ENCODE measurements at regions not wholly inside any gene's neighbourhood (a gene's known extent, or its start where the extent isn't known, plus 50 kb on each side); places are given as distances from the start of the nearest gene placed in this dataset.

DNA sequence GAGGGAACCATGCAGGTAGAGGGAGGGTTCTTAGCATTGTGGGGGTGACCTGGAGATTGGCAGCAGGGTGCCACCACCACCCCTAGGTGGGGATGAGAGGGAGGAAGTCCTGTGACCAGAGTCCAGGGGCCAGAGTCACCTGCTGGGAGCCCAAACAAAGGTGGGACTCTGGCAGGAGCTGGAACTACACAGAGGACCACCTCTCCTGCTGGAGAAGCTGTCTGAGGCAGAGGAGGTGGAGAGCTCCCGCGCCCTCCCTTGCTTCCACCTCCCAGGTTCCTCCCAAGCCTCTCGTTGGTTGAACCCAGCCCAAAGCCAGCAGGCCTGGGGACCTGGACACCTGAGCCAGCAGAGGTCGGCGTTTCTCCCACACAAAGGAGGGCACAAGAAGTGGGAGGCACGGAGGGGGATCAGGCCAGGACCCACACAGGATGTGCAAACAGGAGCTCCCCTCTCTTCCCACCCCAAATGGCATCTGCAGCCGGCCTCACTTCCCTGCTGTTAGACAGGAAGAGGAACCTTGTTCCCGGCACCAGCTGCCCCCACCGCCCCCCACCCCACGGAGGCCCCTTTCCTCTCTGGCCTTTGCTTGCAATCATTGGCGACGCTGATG, 154.6 kb downstream of the SEC14L1 start:
- ATAC-seq (no peak), DNase-seq (ENCODE audit: low spot score) (no peak)
- Mint-ChIP-seq H3K4me1 (peaks cover 7% of the 10 kb centered on the region; the same call in 1 of the 2 replicates), H3K36me3 (peaks cover 24% of the 10 kb centered on the region), H3K4me3 (no peak overlapping the region), H3K27ac (no peak overlapping the region; the same call in 1 of the 2 replicates), H3K9me3 (peaks cover 20% of the 10 kb centered on the region), H3K27me3 (ENCODE audit: low read depth) (no peaks in the 10 kb centered on the region)
- CTCF ChIA-PET, result interaction anchor here (0.7 kb wide), 1 partner anchor 137 kb away, joined by 3 read pairs; no protein-coding TSS in a partner anchor
- TF ChIP-seq ZNF423 (CRISPR knock-in tag; IDR thresholded peaks at IDR 0.05) (0 out of 2 replicates have a peak, but pooled peaks have one; percentile 43), SP1 (CRISPR knock-in tag; conservative IDR thresholded peaks at IDR 0.05) (no peak), ZBTB21 (CRISPR knock-in tag; IDR thresholded peaks at IDR 0.05; ENCODE audit: borderline replicate concordance) (no peak)
- POLR2A ChIA-PET, result no interaction called here

DNA sequence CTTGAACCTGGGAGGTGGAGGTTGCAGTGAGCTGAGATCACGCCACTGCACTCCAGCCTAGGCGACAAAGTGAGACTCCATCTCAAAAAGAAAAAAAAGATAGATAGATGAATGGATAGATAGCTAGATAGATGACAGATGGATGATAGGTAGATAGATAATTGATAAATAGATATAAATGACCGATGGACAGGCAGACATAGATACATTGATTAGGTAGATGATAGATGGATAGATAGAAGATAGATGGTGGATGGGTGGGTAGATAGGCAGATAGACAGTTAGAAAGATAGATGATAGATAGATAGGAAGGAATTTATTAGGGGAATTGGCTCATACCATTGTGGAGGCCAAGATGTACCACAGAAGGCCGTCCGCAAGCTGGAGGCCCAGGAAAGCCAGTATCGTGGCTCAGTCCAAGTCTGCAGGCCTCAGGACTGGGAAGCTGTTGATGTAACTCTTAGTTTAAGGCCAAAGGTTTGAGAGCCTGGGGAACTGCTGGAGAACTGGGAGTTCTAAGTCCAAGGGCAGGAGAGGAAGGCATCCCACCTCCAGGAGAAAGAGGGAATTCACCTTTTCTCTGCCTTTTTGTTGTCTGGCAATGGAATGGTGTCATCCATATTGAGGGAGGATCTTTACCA, 156.1 kb downstream of the SEC14L1 start:
- POLR2A ChIA-PET, result no interaction called here
- H3K36me3 Mint-ChIP-seq, result peaks cover 23% of the 10 kb centered on the region
- ATAC-seq (no peak), DNase-seq (ENCODE audit: low spot score) (no peak)
- H3K4me1 Mint-ChIP-seq, result peaks cover 7% of the 10 kb centered on the region; the same call in 1 of the 2 replicates
- H3K9me3 Mint-ChIP-seq, result peaks cover 20% of the 10 kb centered on the region
- CTCF ChIA-PET, result no interaction called here
- no peak for TF ChIP-seq GABPB1 (CRISPR knock-in tag; IDR thresholded peaks at IDR 0.05)
- TF ChIP-seq SMAD4 (CRISPR knock-in tag; IDR thresholded peaks at IDR 0.05), result no peak
- TF ChIP-seq CBFB (CRISPR knock-in tag; IDR thresholded peaks at IDR 0.05; ENCODE audit: low read depth), result no peak
- TF ChIP-seq NFATC4 (CRISPR knock-in tag; IDR thresholded peaks at IDR 0.05), result no peak
- no peak for TF ChIP-seq IRF2 (CRISPR knock-in tag; IDR thresholded peaks at IDR 0.05; ENCODE audit: borderline replicate concordance, low read depth)
- TF ChIP-seq JUN (CRISPR knock-in tag; IDR thresholded peaks at IDR 0.05), result no peak
- TF ChIP-seq, protein P1, sequence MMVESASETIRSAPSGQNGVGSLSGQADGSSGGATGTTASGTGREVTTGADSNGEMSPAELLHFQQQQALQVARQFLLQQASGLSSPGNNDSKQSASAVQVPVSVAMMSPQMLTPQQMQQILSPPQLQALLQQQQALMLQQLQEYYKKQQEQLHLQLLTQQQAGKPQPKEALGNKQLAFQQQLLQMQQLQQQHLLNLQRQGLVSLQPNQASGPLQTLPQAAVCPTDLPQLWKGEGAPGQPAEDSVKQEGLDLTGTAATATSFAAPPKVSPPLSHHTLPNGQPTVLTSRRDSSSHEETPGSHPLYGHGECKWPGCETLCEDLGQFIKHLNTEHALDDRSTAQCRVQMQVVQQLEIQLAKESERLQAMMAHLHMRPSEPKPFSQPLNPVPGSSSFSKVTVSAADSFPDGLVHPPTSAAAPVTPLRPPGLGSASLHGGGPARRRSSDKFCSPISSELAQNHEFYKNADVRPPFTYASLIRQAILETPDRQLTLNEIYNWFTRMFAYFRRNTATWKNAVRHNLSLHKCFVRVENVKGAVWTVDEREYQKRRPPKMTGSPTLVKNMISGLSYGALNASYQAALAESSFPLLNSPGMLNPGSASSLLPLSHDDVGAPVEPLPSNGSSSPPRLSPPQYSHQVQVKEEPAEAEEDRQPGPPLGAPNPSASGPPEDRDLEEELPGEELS (CRISPR knock-in tag; IDR thresholded peaks at IDR 0.05), result no peak
- no peak for TF ChIP-seq ZNF671 (CRISPR knock-in tag; IDR thresholded peaks at IDR 0.05)
- TF ChIP-seq TCF7 (CRISPR knock-in tag; IDR thresholded peaks at IDR 0.05; ENCODE audit: low read depth), result no peak
- TF ChIP-seq MLX (CRISPR knock-in tag; IDR thresholded peaks at IDR 0.05), result no peak
- TF ChIP-seq SP1 (CRISPR knock-in tag; conservative IDR thresholded peaks at IDR 0.05), result no peak
- no peak for TF ChIP-seq HMGA2 (CRISPR knock-in tag; IDR thresholded peaks at IDR 0.05)
- no peak overlapping the region for H3K4me3 Mint-ChIP-seq
- no peak overlapping the region for H3K27ac Mint-ChIP-seq
- no peaks in the 10 kb centered on the region for H3K27me3 Mint-ChIP-seq (ENCODE audit: low read depth)

DNA sequence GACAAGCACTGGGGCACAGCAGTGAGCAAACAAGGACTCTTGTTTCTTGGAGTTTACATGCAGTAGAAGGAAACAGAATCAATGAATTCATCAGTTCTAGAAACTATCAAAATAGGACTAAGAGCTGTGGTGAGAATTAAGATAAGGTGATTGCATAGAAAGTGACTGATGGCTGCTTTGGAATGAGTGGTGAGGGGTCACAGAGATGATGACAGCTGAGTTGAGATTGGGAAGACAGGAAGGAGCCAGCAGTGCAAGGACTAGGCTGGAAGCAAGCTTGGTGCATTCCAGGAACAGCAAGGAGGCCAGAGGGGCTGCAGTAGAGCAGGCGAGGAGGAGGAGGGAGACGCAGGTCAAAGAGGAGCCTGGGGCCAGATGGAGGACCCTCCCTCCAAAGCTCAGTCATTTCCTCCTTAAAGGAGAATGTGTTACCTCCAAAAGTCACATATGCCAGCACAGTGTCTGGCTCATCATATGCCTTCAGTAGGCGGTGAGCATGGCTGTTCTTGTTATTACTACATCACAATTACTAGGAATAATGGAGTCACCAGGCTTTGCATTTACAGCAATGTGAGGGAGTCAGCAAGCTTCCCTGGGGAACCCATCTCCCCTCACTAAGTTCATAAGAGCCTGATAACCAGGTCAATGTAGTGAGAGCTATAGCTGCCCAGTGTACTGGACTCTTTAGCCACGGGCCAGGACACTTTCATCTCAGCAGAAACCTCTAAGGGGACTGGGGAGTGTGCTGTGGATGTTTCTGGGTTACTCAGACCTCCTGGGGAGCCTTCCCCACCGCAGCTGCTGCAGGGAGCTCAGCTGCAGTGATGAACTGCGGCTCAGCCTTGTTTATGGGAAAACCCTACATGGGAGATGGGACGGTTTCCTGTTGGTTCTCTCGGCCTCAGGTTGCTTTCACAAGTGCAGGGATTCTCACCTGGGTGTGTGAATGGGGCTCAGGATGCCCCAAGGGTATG, 157.2 kb downstream of the SEC14L1 start:
- ATAC-seq (no peak), DNase-seq (ENCODE audit: low spot score) (no peak)
- no peak for TF ChIP-seq ZNF263 (CRISPR knock-in tag; IDR thresholded peaks at IDR 0.05; ENCODE audit: low read depth)
- TF ChIP-seq JAZF1 (CRISPR knock-in tag; IDR thresholded peaks at IDR 0.05), result no peak
- TF ChIP-seq FOXP1 (CRISPR knock-in tag; IDR thresholded peaks at IDR 0.05; ENCODE audit: borderline replicate concordance), result no peak
- no peak for TF ChIP-seq TP53 (CRISPR knock-in tag; IDR thresholded peaks at IDR 0.05)
- TF ChIP-seq, protein P2, sequence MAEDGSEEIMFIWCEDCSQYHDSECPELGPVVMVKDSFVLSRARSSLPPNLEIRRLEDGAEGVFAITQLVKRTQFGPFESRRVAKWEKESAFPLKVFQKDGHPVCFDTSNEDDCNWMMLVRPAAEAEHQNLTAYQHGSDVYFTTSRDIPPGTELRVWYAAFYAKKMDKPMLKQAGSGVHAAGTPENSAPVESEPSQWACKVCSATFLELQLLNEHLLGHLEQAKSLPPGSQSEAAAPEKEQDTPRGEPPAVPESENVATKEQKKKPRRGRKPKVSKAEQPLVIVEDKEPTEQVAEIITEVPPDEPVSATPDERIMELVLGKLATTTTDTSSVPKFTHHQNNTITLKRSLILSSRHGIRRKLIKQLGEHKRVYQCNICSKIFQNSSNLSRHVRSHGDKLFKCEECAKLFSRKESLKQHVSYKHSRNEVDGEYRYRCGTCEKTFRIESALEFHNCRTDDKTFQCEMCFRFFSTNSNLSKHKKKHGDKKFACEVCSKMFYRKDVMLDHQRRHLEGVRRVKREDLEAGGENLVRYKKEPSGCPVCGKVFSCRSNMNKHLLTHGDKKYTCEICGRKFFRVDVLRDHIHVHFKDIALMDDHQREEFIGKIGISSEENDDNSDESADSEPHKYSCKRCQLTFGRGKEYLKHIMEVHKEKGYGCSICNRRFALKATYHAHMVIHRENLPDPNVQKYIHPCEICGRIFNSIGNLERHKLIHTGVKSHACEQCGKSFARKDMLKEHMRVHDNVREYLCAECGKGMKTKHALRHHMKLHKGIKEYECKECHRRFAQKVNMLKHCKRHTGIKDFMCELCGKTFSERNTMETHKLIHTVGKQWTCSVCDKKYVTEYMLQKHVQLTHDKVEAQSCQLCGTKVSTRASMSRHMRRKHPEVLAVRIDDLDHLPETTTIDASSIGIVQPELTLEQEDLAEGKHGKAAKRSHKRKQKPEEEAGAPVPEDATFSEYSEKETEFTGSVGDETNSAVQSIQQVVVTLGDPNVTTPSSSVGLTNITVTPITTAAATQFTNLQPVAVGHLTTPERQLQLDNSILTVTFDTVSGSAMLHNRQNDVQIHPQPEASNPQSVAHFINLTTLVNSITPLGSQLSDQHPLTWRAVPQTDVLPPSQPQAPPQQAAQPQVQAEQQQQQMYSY (CRISPR knock-in tag; IDR thresholded peaks at IDR 0.05), result no peak
- no peak for TF ChIP-seq TCF7 (CRISPR knock-in tag; IDR thresholded peaks at IDR 0.05; ENCODE audit: low read depth)
- H3K27ac Mint-ChIP-seq, result no peak overlapping the region
- no peak overlapping the region for H3K4me3 Mint-ChIP-seq
- H3K27me3 Mint-ChIP-seq (ENCODE audit: low read depth), result no peaks in the 10 kb centered on the region
- peaks cover 20% of the 10 kb centered on the region for H3K9me3 Mint-ChIP-seq
- ChIA-PET CTCF (interaction anchor here (1.0 kb wide), 1 partner anchor 34 kb away, joined by 3 read pairs; no protein-coding TSS in a partner anchor), POLR2A (no interaction called here)
- peaks cover 7% of the 10 kb centered on the region; the same call in 1 of the 2 replicates for H3K4me1 Mint-ChIP-seq
- peaks cover 21% of the 10 kb centered on the region for H3K36me3 Mint-ChIP-seq

All from WTC11 (cell line).